ENCODE measurements at regions not wholly inside any gene's neighbourhood (a gene's known extent, or its start where the extent isn't known, plus 50 kb on each side); places are given as distances from the start of the nearest gene placed in this dataset.

- DNase-seq (ENCODE audit: low read depth in 2 of 2) = no peak
Measured at GRCh38 chr1:98331718-98332311, 329.7 kb upstream of the SNX7 start.

DNA sequence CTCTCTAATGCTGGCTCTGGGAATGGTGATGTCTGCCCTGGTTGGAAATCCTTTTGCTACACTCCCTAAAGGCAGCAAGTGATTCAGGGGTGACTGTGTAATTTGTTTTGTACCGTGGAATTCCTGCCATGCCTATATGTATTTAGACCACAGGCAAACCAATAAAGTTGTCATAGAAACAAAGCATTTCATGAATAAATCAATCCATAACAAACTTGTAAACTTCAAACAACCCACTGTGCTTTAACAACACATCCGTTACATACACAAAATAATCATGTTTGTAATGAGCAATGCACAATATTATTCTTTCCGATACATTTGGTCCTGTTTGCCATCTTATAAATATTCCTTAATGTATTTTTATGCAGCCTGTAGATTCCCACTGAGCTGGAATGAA is 330.3 kb upstream of the SNX7 start:
- no peak for DNase-seq (ENCODE audit: low read depth in 2 of 2)

GRCh38 chr1:98330224-98330623 is 331.3 kb upstream of the SNX7 start:
- no peak for DNase-seq (ENCODE audit: low read depth in 2 of 2)

DNA sequence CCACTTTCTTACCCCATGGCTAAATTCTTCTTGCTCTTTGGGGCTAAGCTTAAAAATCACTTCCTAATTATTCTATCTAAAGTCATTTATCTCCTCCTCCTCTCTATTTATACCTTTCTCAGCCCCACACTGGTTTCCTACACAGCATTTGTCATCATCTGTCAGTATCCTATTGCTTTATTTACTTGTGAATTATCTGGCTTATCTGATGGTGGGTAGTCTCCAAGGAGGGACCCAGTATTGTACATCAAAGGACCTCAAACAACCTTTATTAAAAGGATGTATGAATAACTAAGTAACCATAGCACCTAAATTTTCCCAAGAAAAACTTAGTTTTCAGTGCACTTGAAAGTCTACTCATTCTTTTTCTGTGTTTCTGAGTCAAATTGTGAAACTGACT is 332.7 kb upstream of the SNX7 start:
- DNase-seq (ENCODE audit: low read depth in 2 of 2) = no peak

- no peak for DNase-seq (ENCODE audit: low read depth in 2 of 2)
Measured at GRCh38 chr1:98327220-98327861, 334.2 kb upstream of the SNX7 start.

GRCh38 chr1:98325646-98326440 is 335.7 kb upstream of the SNX7 start:
- DNase-seq (ENCODE audit: low read depth in 2 of 2) = no peak

- DNase-seq (ENCODE audit: low read depth in 2 of 2) = no peak
Measured at GRCh38 chr1:98323906-98324358, 337.6 kb upstream of the SNX7 start.

DNA sequence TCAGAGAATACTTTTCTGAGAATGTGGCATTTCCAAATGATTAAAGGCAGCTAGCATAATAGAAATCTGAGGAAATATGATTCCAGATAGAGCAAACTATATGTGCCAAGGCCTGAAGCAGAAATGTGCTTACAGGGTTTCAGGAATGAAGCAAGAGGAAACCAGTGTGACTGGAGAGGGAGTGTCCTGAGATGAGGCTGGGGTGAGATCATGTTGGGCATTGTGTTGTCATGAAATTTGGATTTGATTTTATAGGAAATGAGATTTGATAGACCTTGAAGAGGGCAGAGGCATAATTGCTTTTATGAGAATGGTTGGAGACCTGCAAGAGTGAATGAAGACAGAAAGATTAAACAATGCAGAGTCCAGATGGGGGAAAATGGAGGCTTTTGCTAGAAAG is 338.1 kb upstream of the SNX7 start:
- no peak for DNase-seq (ENCODE audit: low read depth in 2 of 2)

- no peak for DNase-seq (ENCODE audit: low read depth in 2 of 2)
Measured at GRCh38 chr1:98322966-98323365, 338.6 kb upstream of the SNX7 start.

DNA sequence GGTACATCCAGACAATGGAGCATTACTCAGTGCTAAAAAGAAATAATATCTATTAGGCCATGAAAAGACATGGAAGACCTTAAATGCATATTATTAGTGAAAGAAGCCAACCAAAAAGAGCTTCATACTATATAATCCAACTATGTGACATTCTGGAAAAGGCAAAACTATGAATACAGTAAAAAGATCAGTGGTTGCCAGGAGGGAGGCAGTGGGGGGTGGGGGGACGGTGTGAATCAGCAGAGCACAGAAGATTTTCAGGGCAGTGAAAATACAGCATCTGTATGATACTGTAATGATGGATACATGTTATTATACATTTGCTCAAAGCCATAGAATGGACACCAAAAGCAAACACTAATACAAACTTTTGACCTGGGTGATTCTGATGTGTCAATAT is 339.4 kb upstream of the SNX7 start:
- no peak for DNase-seq (ENCODE audit: low read depth in 2 of 2)

- no peak for DNase-seq (ENCODE audit: low read depth in 2 of 2)
Measured at GRCh38 chr1:98321191-98321590, 340.3 kb upstream of the SNX7 start.

DNA sequence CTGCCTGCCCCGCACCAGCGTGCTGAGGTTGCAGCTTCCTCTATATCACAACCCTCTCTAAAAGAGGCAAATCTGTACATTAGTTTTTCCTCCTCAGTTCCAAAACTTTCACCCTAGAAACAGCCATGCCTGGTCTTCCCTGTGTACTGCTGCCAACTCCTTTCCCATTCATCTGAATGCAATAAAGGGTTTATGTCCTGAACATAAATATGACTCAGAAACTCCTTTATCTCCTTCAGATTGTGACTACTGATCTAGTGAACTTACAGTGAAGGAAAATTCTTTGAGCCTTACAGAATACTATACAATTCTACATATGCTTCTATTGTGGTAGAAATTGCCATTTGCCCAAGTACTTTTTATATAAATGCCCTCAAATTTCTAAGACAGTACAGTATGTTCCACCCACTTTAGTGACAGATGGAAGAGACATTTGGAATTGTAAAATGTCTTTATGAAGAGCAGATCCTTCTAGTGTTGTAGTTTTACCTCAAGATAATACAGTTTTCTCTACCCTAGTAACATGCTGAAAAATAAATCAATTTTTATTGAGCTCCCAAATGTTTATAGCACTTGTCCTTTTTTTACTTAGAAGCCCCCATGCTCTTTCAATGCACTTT is 345.1 kb upstream of the SNX7 start:
- no peak for DNase-seq (ENCODE audit: low read depth in 2 of 2)

- DNase-seq (ENCODE audit: low read depth in 2 of 2) = no peak
Measured at GRCh38 chr1:98315309-98315708, 346.2 kb upstream of the SNX7 start.

GRCh38 chr1:98314601-98315000 is 346.9 kb upstream of the SNX7 start:
- DNase-seq (ENCODE audit: low read depth in 2 of 2) = no peak

- no peak for DNase-seq (ENCODE audit: low read depth in 2 of 2)
Measured at GRCh38 chr1:98306517-98307089, 354.9 kb upstream of the SNX7 start.

GRCh38 chr1:98305362-98305761 is 356.2 kb upstream of the SNX7 start:
- no peak for DNase-seq (ENCODE audit: low read depth in 2 of 2)

- DNase-seq (ENCODE audit: low read depth in 2 of 2) = no peak
Measured at GRCh38 chr1:98304888-98305287, 356.6 kb upstream of the SNX7 start.

DNA sequence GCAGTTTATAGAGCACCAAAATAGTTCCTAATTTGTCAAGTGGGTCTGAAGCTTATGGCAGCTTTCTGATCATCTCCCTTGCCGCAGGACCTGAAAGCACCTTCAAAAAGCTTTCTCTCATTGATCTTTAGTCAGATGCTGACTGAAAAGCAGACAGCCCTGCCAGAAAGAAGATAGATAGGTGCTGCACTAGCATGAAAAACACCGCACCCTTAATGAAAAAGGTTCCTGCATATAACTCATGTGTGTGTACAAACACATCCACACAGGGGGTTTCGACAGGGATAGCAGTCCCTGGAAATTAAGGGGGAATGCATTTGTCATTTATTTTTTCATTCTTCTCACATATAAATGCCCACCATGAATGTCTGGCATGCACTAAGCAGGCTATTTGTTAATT is 361.7 kb upstream of the SNX7 start:
- no peak for DNase-seq (ENCODE audit: low read depth in 2 of 2)

GRCh38 chr1:98299313-98299712 is 362.2 kb upstream of the SNX7 start:
- no peak for DNase-seq (ENCODE audit: low read depth in 2 of 2)

DNA sequence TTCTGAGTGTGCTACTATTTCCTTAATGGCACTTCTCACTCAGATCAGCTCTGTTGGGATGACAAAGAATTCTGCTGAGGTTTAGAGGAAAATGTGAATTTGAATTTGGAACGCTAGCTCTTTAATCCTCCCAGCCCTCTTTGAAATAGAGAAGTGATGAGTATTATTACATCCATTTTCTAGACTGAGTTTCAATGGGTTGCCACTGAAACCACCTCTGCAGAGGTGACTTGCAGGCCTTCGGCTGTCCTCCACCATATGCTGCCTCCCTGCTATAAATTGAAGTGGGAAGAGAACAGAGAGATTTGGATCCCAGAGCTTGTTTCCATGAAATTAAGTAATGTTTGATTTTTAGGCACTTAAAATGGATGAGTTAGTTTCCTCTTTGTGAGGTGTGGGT is 363.2 kb upstream of the SNX7 start:
- DNase-seq (ENCODE audit: low read depth in 2 of 2) = no peak

GRCh38 chr1:98296681-98297080 is 364.8 kb upstream of the SNX7 start:
- DNase-seq (ENCODE audit: low read depth in 2 of 2) = no peak

DNA sequence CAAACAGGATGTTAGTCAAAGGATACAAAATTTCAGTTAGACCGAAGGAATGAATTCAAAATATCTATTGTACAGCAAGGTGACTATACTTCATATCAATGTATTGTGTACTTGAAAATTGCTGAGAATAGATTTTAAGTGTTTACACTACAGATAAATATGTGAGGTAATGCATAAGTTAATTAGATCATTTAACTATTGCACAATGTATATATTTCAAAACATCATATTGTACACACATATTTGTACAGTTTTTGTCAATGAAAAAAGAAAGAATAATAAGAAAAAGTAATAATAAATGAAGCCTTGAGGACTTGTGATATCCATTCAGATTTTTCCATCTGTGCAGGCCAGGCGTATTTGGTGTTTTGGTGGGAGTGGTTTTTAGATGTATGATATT is 367.4 kb upstream of the SNX7 start:
- no peak for DNase-seq (ENCODE audit: low read depth in 2 of 2)

Measured in stimulated activated CD4-positive, alpha-beta T cell treated with anti-CD3 and anti-CD28 coated beads, Interleukin-12 subunit alpha, Interleukin-12 subunit beta, amount 100 ng/mL, for 24 hours (primary cell).